GM21717 (cell line): ENCODE measurements at regions not wholly inside any gene's neighbourhood (a gene's known extent, or its start where the extent isn't known, plus 50 kb on each side); places are given as distances from the start of the nearest gene placed in this dataset.
"Not testable (repeated sequence)": the region's sequence is repeated elsewhere in the genome, so short reads cannot be mapped to it uniquely, and the experiment has no call there.

ENCODE experiments used
- ATAC-seq: cut with Tn5 transposase; IDR thresholded peaks from one replicate; pipeline ENCODE4 v1.9.1; 2021; ENCODE audit warnings: mild to moderate bottlenecking, moderate library complexity; ENCODE audit not compliant: unreplicated experiment

- ATAC-seq = no peak
Measured at GRCh38 chr3:78497021-78497420, 1270.8 kb downstream of the ROBO1 start.

- ATAC-seq = no peak
Measured at GRCh38 chr3:78497767-78498166, 1270.0 kb downstream of the ROBO1 start.

GRCh38 chr3:78506061-78506460 is 1261.7 kb downstream of the ROBO1 start:
- ATAC-seq = no peak

GRCh38 chr3:78506581-78507195 is 1261.1 kb downstream of the ROBO1 start:
- ATAC-seq = no peak

GRCh38 chr3:78507196-78507984 is 1260.4 kb downstream of the ROBO1 start:
- ATAC-seq = no peak

GRCh38 chr3:78511840-78512239 is 1256.0 kb downstream of the ROBO1 start:
- no peak for ATAC-seq

- not testable (repeated sequence) for ATAC-seq
Measured at GRCh38 chr3:78512786-78513185, 1255.0 kb downstream of the ROBO1 start.

- no peak for ATAC-seq
Measured at GRCh38 chr3:78516437-78516836, 1251.4 kb downstream of the ROBO1 start.

- ATAC-seq = no peak
Measured at GRCh38 chr3:78516937-78517336, 1250.9 kb downstream of the ROBO1 start.

GRCh38 chr3:78517965-78518364 is 1249.8 kb downstream of the ROBO1 start:
- ATAC-seq = no peak

GRCh38 chr3:78519281-78519680 is 1248.5 kb downstream of the ROBO1 start:
- no peak for ATAC-seq

GRCh38 chr3:78529601-78530000 is 1238.2 kb downstream of the ROBO1 start:
- no peak for ATAC-seq

- ATAC-seq = no peak
Measured at GRCh38 chr3:78540485-78540884, 1227.3 kb downstream of the ROBO1 start.

GRCh38 chr3:78545827-78546226 is 1222.0 kb downstream of the ROBO1 start:
- no peak for ATAC-seq
